H9 (cell line): ENCODE measurements at regions not wholly inside any gene's neighbourhood (a gene's known extent, or its start where the extent isn't known, plus 50 kb on each side); places are given as distances from the start of the nearest gene placed in this dataset.

Experiments
- DNase-seq: peaks from one replicate; pipeline ENCODE4 v3.0.0-alpha.2; 2017
- H2AFZ ChIP-seq: one replicate; pipeline ENCODE4 v1.6.1; 2013; ENCODE audit warnings: mild to moderate bottlenecking, low read length, control low read depth, moderate library complexity
- H2AK5ac ChIP-seq: 2 replicates; pipeline ENCODE4 v1.6.1; 2013; ENCODE audit warnings: low read length, control low read depth, mixed read lengths; ENCODE audit not compliant: insufficient read length
- H2BK120ac ChIP-seq: one replicate; pipeline ENCODE4 v1.6.1; 2013; ENCODE audit warnings: low read depth, mild to moderate bottlenecking, low read length, control low read depth, inconsistent platforms; ENCODE audit not compliant: poor library complexity, severe bottlenecking
- H2BK12ac ChIP-seq: 2 replicates; pipeline ENCODE4 v1.6.1; 2013; ENCODE audit warnings: low read length, control low read depth, mixed read lengths, low read depth; ENCODE audit not compliant: insufficient read length
- H2BK15ac ChIP-seq: 2 replicates; pipeline ENCODE4 v1.6.1; 2013; ENCODE audit warnings: low read depth, low read length, control low read depth
- H2BK20ac ChIP-seq: one replicate; pipeline ENCODE4 v1.6.1; 2013; ENCODE audit warnings: low read depth, mild to moderate bottlenecking, low read length, control low read depth, inconsistent platforms; ENCODE audit not compliant: poor library complexity, severe bottlenecking
- H2BK5ac ChIP-seq: 2 replicates; pipeline ENCODE4 v1.6.1; 2013; ENCODE audit warnings: low read length, control low read depth, mixed read lengths; ENCODE audit not compliant: insufficient read length
- H3K14ac ChIP-seq: 2 replicates; pipeline ENCODE4 v1.6.1; 2013; ENCODE audit warnings: low read length, control low read depth; ENCODE audit not compliant: insufficient read depth
- H3K18ac ChIP-seq: 2 replicates; pipeline ENCODE4 v1.6.1; 2013; ENCODE audit warnings: low read depth, mild to moderate bottlenecking, mixed read lengths, low read length, control low read depth; ENCODE audit not compliant: insufficient read length
- H3K23ac ChIP-seq: 2 replicates; pipeline ENCODE4 v1.6.1; 2013; ENCODE audit warnings: low read length, control low read depth, mixed read lengths, low read depth; ENCODE audit not compliant: insufficient read length
- H3K23me2 ChIP-seq: 2 replicates; pipeline ENCODE4 v1.6.1; 2013; ENCODE audit warnings: low read depth, mild to moderate bottlenecking, mixed read lengths, low read length, control low read depth; ENCODE audit not compliant: insufficient read length, poor library complexity, severe bottlenecking
- H3K27ac ChIP-seq: 2 replicates; pipeline ENCODE4 v1.5.1; 2013; ENCODE audit warnings: low read length, control low read depth, mixed read lengths, low read depth; ENCODE audit not compliant: insufficient read length
- H3K27me3 ChIP-seq: 2 replicates; pipeline ENCODE4 v1.6.1; 2013; ENCODE audit warnings: low read length, control low read depth, inconsistent platforms; ENCODE audit not compliant: insufficient read depth
- H3K4ac ChIP-seq: 2 replicates; pipeline ENCODE4 v1.6.1; 2013; ENCODE audit warnings: low read depth, mild to moderate bottlenecking, control low read depth, inconsistent platforms, low read length, moderate library complexity
- H3K4me1 ChIP-seq: 2 replicates; pipeline ENCODE4 v1.6.1; 2013; ENCODE audit warnings: low read length, control low read depth, inconsistent platforms; ENCODE audit not compliant: insufficient read depth
- H3K4me2 ChIP-seq: 2 replicates; pipeline ENCODE4 v1.6.1; 2013; ENCODE audit warnings: low read length, control low read depth, mixed read lengths; ENCODE audit not compliant: insufficient read length, insufficient read depth
- H3K56ac ChIP-seq: 2 replicates; pipeline ENCODE4 v1.6.1; 2013; ENCODE audit warnings: low read depth, mild to moderate bottlenecking, mixed read lengths, low read length, control low read depth; ENCODE audit not compliant: insufficient read length
- H3K79me1 ChIP-seq: 2 replicates; pipeline ENCODE4 v1.6.1; 2013; ENCODE audit warnings: low read depth, mild to moderate bottlenecking, moderate library complexity, low read length, control low read depth, inconsistent platforms; ENCODE audit not compliant: insufficient read depth, poor library complexity, severe bottlenecking
- H3K79me2 ChIP-seq: 2 replicates; pipeline ENCODE4 v1.6.1; 2013; ENCODE audit warnings: low read length, control low read depth, inconsistent platforms; ENCODE audit not compliant: insufficient read depth
- H3K9ac ChIP-seq: 2 replicates; pipeline ENCODE4 v1.6.1; 2013; ENCODE audit warnings: low read length, control low read depth, mixed read lengths; ENCODE audit not compliant: insufficient read length; ENCODE audit errors: extremely low read depth
- H3K9me3 ChIP-seq: one replicate; pipeline ENCODE4 v1.6.1; 2013; ENCODE audit warnings: low read depth, low read length, inconsistent platforms; ENCODE audit not compliant: control insufficient read depth
- H3T11ph ChIP-seq: one replicate; pipeline ENCODE4 v1.6.1; 2013; ENCODE audit warnings: mild to moderate bottlenecking, low read length, control low read depth, inconsistent platforms
- H4K20me1 ChIP-seq: one replicate; pipeline ENCODE4 v1.6.1; 2013; ENCODE audit not compliant: control insufficient read depth, insufficient read length, insufficient read depth
- H4K5ac ChIP-seq: 2 replicates; pipeline ENCODE4 v1.6.1; 2013; ENCODE audit warnings: low read depth, mild to moderate bottlenecking, mixed read lengths, low read length, control low read depth; ENCODE audit not compliant: insufficient read length
- H4K8ac ChIP-seq: replicated peaks from 2 replicates; pipeline ENCODE4 v1.6.1; 2013; ENCODE audit warnings: low read length, control low read depth, mixed read lengths, low read depth; ENCODE audit not compliant: insufficient read length
- H4K91ac ChIP-seq: 2 replicates; pipeline ENCODE4 v1.6.1; 2013; ENCODE audit warnings: low read depth, mild to moderate bottlenecking, moderate library complexity, mixed read lengths, low read length, control low read depth; ENCODE audit not compliant: insufficient read length
- H3K27ac Mint-ChIP-seq, 3 experiments: 2 replicates in 2 of 3; 3 replicates in 1 of 3; pipeline ENCODE4 v1.8.0; 2020 to 2021; ENCODE audit warnings: mixed read lengths in 3 of 3, mild to moderate bottlenecking in 1 of 3, moderate library complexity in 1 of 3
- H3K27me3 Mint-ChIP-seq: 2 replicates; pipeline ENCODE4 v1.8.0; 2021; ENCODE audit warnings: low read depth, mild to moderate bottlenecking, moderate library complexity, mixed read lengths
- H3K36me3 Mint-ChIP-seq, 3 experiments: 2 replicates in 2 of 3; 3 replicates in 1 of 3; pipeline ENCODE4 v1.8.0; 2020 to 2021; ENCODE audit warnings: low read depth in 3 of 3, mixed read lengths in 3 of 3; ENCODE audit not compliant: insufficient read depth in 1 of 3
- H3K4me1 Mint-ChIP-seq, 2 experiments: 2 replicates each; pipeline ENCODE4 v1.8.0; 2020; ENCODE audit warnings: mixed read lengths in 2 of 2
- H3K4me3 Mint-ChIP-seq, 2 experiments: 2 replicates in 1 of 2; 3 replicates in 1 of 2; pipeline ENCODE4 v1.8.0; 2020 to 2021; ENCODE audit warnings: mild to moderate bottlenecking in 2 of 2, mixed read lengths in 2 of 2, moderate library complexity in 1 of 2
- H3K9me3 Mint-ChIP-seq, 2 experiments: 2 replicates in 1 of 2; 3 replicates in 1 of 2; pipeline ENCODE4 v1.8.0; 2020; ENCODE audit warnings: mild to moderate bottlenecking in 2 of 2, mixed read lengths in 2 of 2, moderate library complexity in 1 of 2
- WGBS: extraction: QIAGEN DNeasy Blood & Tissue Kit; methylation state at CpG from one replicate; pipeline ENCODE4 v1.1.7; 2013; ENCODE audit warnings: missing lambda C conversion rate, low lambda C conversion rate, mixed read lengths; ENCODE audit not compliant: insufficient read length; ENCODE audit errors: extremely low coverage; 5-methylcytosine and 5-hydroxymethylcytosine counted together
- TF ChIP-seq, protein P1 (sequence below): fragments of 200-600 bp; sonication (generic); conservative IDR thresholded peaks from 3 replicates; pipeline ENCODE4 v1.8.0; 2021; ENCODE audit warnings: antibody characterized with exemption, mild to moderate bottlenecking

DNA sequence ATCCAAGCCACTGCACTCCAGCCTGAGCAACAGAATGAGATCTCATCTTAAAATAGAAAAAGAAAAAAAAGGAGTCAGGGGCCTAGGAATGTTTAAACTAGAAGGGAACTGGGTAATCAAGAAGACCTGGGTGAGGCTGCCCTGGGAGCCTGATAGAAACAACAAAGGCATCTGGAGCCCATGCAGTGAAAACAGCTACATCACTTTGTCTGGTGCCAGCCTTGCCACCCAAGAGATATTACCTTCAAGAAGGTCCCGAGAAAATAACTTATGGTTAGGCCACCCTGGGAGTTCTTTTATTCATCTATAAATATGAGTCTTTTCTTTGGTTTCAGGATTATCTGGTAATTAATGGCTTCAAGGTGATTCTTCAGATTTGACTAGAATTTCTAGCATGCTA lies 412.1 kb downstream of the METTL15 start:
- Histone ChIP-seq H2BK15ac (no peak overlapping the region), H3K18ac (no peak overlapping the region), H3K23me2 (no peaks in the 10 kb centered on the region), H3K4me2 (no peak overlapping the region), H3K79me2 (no peaks in the 10 kb centered on the region), H3K56ac (no peak overlapping the region), H3K9ac (no peak overlapping the region), H3T11ph (no peak overlapping the region), H2BK120ac (no peak overlapping the region), H3K27ac (no peak overlapping the region), H3K4ac (no peak overlapping the region), H4K20me1 (no peaks in the 10 kb centered on the region), H4K91ac (no peak overlapping the region), H2BK5ac (no peak overlapping the region), H2BK20ac (no peak overlapping the region), H3K9me3 (no peaks in the 10 kb centered on the region), H2AK5ac (no peak overlapping the region), H3K27me3 (no peaks in the 10 kb centered on the region), H3K4me1 (no peaks in the 10 kb centered on the region), H4K5ac (no peak overlapping the region), H4K8ac (no peak overlapping the region), H2AFZ (no peak overlapping the region), H2BK12ac (no peak overlapping the region), H3K23ac (no peak overlapping the region), H3K14ac (no peak overlapping the region), H3K79me1 (no peaks in the 10 kb centered on the region)
- Mint-ChIP-seq H3K4me1 (no peaks in the 10 kb centered on the region; a peak in 1 of 4 replicates), H3K9me3 (peaks cover 10% of the 10 kb centered on the region in 2 experiments; a peak in 4 of 5 replicates), H3K4me3 (no peak overlapping the region), H3K27me3 (no peaks in the 10 kb centered on the region; the same call in none of the 2 replicates), H3K27ac (no peak overlapping the region; a peak in 1 of 7 replicates), H3K36me3 (peaks cover 5 to 9% (median 5%) of the 10 kb centered on the region in 3 experiments; a peak in 6 of 7 replicates)
- DNase-seq, result no peak
- TF ChIP-seq, protein P1, sequence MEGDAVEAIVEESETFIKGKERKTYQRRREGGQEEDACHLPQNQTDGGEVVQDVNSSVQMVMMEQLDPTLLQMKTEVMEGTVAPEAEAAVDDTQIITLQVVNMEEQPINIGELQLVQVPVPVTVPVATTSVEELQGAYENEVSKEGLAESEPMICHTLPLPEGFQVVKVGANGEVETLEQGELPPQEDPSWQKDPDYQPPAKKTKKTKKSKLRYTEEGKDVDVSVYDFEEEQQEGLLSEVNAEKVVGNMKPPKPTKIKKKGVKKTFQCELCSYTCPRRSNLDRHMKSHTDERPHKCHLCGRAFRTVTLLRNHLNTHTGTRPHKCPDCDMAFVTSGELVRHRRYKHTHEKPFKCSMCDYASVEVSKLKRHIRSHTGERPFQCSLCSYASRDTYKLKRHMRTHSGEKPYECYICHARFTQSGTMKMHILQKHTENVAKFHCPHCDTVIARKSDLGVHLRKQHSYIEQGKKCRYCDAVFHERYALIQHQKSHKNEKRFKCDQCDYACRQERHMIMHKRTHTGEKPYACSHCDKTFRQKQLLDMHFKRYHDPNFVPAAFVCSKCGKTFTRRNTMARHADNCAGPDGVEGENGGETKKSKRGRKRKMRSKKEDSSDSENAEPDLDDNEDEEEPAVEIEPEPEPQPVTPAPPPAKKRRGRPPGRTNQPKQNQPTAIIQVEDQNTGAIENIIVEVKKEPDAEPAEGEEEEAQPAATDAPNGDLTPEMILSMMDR, result no peak
- WGBS, result no CpG with 5 or more reads among the region's 1 CpG
